GM18867 (cell line): ENCODE measurements at regions not wholly inside any gene's neighbourhood (a gene's known extent, or its start where the extent isn't known, plus 50 kb on each side); places are given as distances from the start of the nearest gene placed in this dataset.

Source experiments
- ATAC-seq: cut with Tn5 transposase; IDR thresholded peaks from one replicate; pipeline ENCODE4 v1.9.1; 2021; ENCODE audit warnings: mild to moderate bottlenecking, moderate library complexity; ENCODE audit not compliant: unreplicated experiment

GRCh38 chr13:110965755-110966134, 50.9 kb upstream of the ANKRD10 start:
- ATAC-seq: no peak

GRCh38 chr13:110965038-110965754, 50.3 kb upstream of the ANKRD10 start:
- peak; percentile 96 for ATAC-seq
